Spleen (tissue), 11 donors: ENCODE measurements at regions not wholly inside any gene's neighbourhood (a gene's known extent, or its start where the extent isn't known, plus 50 kb on each side); places are given as distances from the start of the nearest gene placed in this dataset.

Experiments used
- DNase-seq: peaks from one replicate; pipeline ENCODE4 v3.0.0-alpha.2; 2020
- H3K27ac ChIP-seq, 8 donors: fragments of 200-600 bp; sonication (generic) in 7 of 8; 1 replicate in 4 of 8; 2 replicates in 4 of 8; pipeline versions ENCODE4 v1.5.0 to v1.8.0; 2016 to 2021; ENCODE audit warnings: inconsistent platforms in 4 of 8, mild to moderate bottlenecking in 4 of 8, moderate library complexity in 1 of 8
- H3K27me3 ChIP-seq, 7 donors: fragments of 200-600 bp; sonication (generic) in 6 of 7; replicated peaks in 1 of 7; 1 replicate in 4 of 7; 2 replicates in 3 of 7; pipeline versions ENCODE4 v1.5.0 to v1.8.0; 2016 to 2021; ENCODE audit warnings: inconsistent platforms in 3 of 7, mild to moderate bottlenecking in 1 of 7
- H3K36me3 ChIP-seq, 6 donors: fragments of 200-600 bp; sonication (generic) in 5 of 6; 1 replicate in 4 of 6; 2 replicates in 2 of 6; pipeline versions ENCODE4 v1.5.0 to v1.8.0; 2016 to 2021; ENCODE audit warnings: inconsistent platforms in 2 of 6
- H3K4me1 ChIP-seq, 6 donors: fragments of 200-600 bp; sonication (generic) in 5 of 6; 1 replicate in 3 of 6; 2 replicates in 3 of 6; pipeline versions ENCODE4 v1.5.0 to v1.8.0; 2016 to 2021; ENCODE audit warnings: inconsistent platforms in 3 of 6
- H3K4me3 ChIP-seq, 8 donors: fragments of 200-600 bp; sonication (generic) in 7 of 8; 1 replicate in 4 of 8; 2 replicates in 4 of 8; pipeline versions ENCODE4 v1.5.0 to v1.8.0; 2016 to 2021; ENCODE audit warnings: inconsistent platforms in 4 of 8, mild to moderate bottlenecking in 4 of 8, moderate library complexity in 2 of 8
- H3K9me3 ChIP-seq, 8 donors: fragments of 200-600 bp; sonication (generic) in 7 of 8; 1 replicate in 4 of 8; 2 replicates in 4 of 8; pipeline versions ENCODE4 v1.5.0 to v1.8.0; 2016 to 2021; ENCODE audit warnings: inconsistent platforms in 4 of 8
- CTCF ChIP-seq, 11 experiments: fragments of 200-600 bp in 7 of 11; fragments of 450-650 bp in 4 of 11; sonication (generic) in 4 of 11; IDR thresholded peaks in 8 of 11; conservative IDR thresholded peaks in 3 of 11; 1 replicate in 7 of 11; 2 replicates in 4 of 11; pipeline versions ENCODE4 v1.4.0 to v1.8.0; 2016 to 2021; ENCODE audit warnings: antibody characterized with exemption in 11 of 11, inconsistent platforms in 4 of 11, mild to moderate bottlenecking in 1 of 11
- POLR2A ChIP-seq, 3 donors: fragments of 450-650 bp; IDR thresholded peaks; one replicate each; pipeline ENCODE4 v1.5.1; 2017; ENCODE audit warnings: antibody characterized with exemption in 3 of 3, mild to moderate bottlenecking in 1 of 3
- POLR2AphosphoS5 ChIP-seq, 3 donors: sonication (generic); formaldehyde crosslinking; IDR thresholded peaks; one replicate each; pipeline ENCODE4 v1.5.1; 2017; ENCODE audit warnings: antibody characterized with exemption in 3 of 3
- WGBS, 5 donors: extraction: QIAGEN DNeasy Blood & Tissue Kit in 3 of 5; methylation state at CpG; one replicate each; pipeline versions ENCODE4 v1.1.5 to v1.1.7; 2013 to 2018; 5-methylcytosine and 5-hydroxymethylcytosine counted together
- intact Hi-C: fragments of 100-400 bp; cut with DNase I; formaldehyde crosslinking; loops from one replicate; pipeline ENCODE4 v1.15.0; 2023; ENCODE audit warnings: low total_unique reads
- donor health status: healthy with polysubstance abuse.
- donor health status: DM: no; HTN: no; CAD: no; lungs with moderate emphysema.
- donor health status: DM: no; HTN: no; CAD: no.
- donor health status: Bipolar disorder and iron deficiency.
- donor health status: healthy.
- donor health status: DM: no; HTN: no; CAD: no.
- donor health status: DM: yes; HTN: yes; CAD: no.

GRCh38 chr20:39492223-39492797 lies 530.2 kb downstream of the DHX35 start:
- Histone ChIP-seq H3K27ac (no peak overlapping the region), H3K27me3 (no peaks in the 10 kb centered on the region), H3K4me1 (no peaks in the 10 kb centered on the region), H3K9me3 (peaks cover 0 to 6% (median 0%) of the 10 kb centered on the region in 8 donors), H3K36me3 (no peaks in the 10 kb centered on the region), H3K4me3 (no peak overlapping the region)
- 82 to 91% (median 87%) methylated on average over 6 of the region's 6 CpGs for WGBS, 5 donors
- intact Hi-C loops = no loop called here
- TF ChIP-seq CTCF (IDR thresholded peaks at IDR 0.05 in 8 of 11, conservative IDR thresholded peaks at IDR 0.05 in 3 of 11) = no peak
- no peak for DNase-seq

DNA sequence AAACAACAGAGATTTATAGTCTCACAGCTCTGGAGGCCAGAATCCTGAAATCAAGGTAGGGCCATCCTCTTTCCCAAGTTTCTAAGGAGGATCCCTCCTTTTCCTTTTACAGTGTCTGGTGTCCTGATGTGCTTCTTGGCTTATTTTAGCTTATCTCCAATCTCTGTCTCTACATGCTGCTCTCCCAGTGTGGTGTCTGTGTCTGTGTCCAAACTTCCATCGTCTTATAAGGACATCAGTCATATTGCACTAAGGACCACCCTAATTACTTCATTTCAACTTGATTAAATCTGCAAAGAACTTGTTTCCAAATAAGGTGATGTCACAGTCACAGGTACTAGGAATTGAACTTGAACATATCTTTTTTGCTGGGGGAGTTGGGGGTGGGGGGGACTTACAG lies 529.6 kb downstream of the DHX35 start:
- no peak overlapping the region for H3K4me3 ChIP-seq
- peaks cover 0 to under 1% (median 0%) of the 10 kb centered on the region in 8 donors for H3K9me3 ChIP-seq
- H3K4me1 ChIP-seq = no peaks in the 10 kb centered on the region
- 88 to 93% (median 90%) methylated on average over 1 of the region's 1 CpG for WGBS, 5 donors
- DNase-seq = no peak
- no peaks in the 10 kb centered on the region for H3K27me3 ChIP-seq
- intact Hi-C loops = no loop called here
- no peaks in the 10 kb centered on the region for H3K36me3 ChIP-seq
- H3K27ac ChIP-seq = no peak overlapping the region
- TF ChIP-seq POLR2AphosphoS5 (IDR thresholded peaks at IDR 0.05) (no peak), CTCF (IDR thresholded peaks at IDR 0.05 in 8 of 11, conservative IDR thresholded peaks at IDR 0.05 in 3 of 11) (no peak), POLR2A (IDR thresholded peaks at IDR 0.05) (no peak)

- intact Hi-C loops = no loop called here
Observed at GRCh38 chr20:39489986-39490560, 527.9 kb downstream of the DHX35 start.

More at GRCh38 chr20:39489986-39490560, 527.9 kb downstream of the DHX35 start:
- no peak overlapping the region for H3K4me3 ChIP-seq
- H3K4me1 ChIP-seq = no peaks in the 10 kb centered on the region
- no peaks in the 10 kb centered on the region for H3K36me3 ChIP-seq
- no peaks in the 10 kb centered on the region for H3K9me3 ChIP-seq
- H3K27me3 ChIP-seq = no peaks in the 10 kb centered on the region
- WGBS, 5 donors = 76 to 90% (median 86%) methylated on average over 2 of the region's 2 CpGs
- DNase-seq = no peak
- TF ChIP-seq CTCF (IDR thresholded peaks at IDR 0.05 in 8 of 11, conservative IDR thresholded peaks at IDR 0.05 in 3 of 11) (no peak), POLR2AphosphoS5 (IDR thresholded peaks at IDR 0.05) (no peak), POLR2A (IDR thresholded peaks at IDR 0.05) (no peak)
- H3K27ac ChIP-seq = no peak overlapping the region
